HG02981 (cell line): ENCODE measurements at regions not wholly inside any gene's neighbourhood (a gene's known extent, or its start where the extent isn't known, plus 50 kb on each side); places are given as distances from the start of the nearest gene placed in this dataset.
"Not testable (repeated sequence)": the region's sequence is repeated elsewhere in the genome, so short reads cannot be mapped to it uniquely, and the experiment has no call there.

ENCODE experiments used
- ATAC-seq: cut with Tn5 transposase; IDR thresholded peaks from one replicate; pipeline ENCODE4 v1.9.1; 2021; ENCODE audit warnings: mild to moderate bottlenecking, moderate library complexity; ENCODE audit not compliant: unreplicated experiment

DNA sequence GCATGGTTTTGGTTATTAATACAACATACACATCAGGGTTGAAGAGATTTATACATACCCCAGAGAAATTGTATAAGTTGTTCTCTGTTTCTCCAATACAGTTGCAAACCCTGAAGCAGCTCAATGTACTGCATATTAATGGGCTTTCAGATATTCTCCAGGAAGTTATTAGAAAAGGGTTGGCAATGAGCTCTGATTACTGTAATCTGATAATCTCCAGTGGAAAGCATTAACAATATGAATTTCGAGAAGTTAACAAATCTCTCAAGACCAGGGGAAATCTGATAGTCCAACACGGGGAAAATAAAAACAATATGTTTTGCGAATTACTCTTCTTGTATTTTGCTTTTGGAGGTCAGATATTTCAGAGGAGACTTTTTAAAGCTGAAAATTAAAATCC lies 950.1 kb downstream of the TBL1XR1 start:
- ATAC-seq, result no peak

GRCh38 chr3:176219970-176220369 lies 977.3 kb downstream of the TBL1XR1 start:
- ATAC-seq, result no peak

- ATAC-seq, result no peak
Measured at GRCh38 chr3:176214758-176215157, 982.5 kb downstream of the TBL1XR1 start.

GRCh38 chr3:176213314-176213713 lies 984.0 kb downstream of the TBL1XR1 start:
- ATAC-seq, result not testable (repeated sequence)

DNA sequence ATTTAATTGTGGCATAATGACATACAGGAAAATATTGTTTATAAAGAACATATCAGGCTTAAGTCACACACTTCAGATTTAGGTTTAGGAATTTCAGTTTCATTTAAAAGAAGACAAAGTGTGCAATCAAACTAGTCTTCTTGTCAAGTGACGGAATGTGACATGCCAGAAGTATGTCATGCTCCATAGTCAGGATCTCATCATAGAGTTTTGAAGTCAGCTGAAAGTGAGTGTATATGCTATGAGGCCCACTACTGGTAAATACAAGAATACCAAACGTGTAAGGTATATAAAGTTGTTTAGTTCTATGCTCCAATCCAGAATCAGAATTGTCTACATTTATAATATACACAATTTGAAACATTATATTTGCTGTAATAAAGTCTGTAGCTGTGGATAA lies 988.4 kb downstream of the TBL1XR1 start:
- ATAC-seq, result no peak

DNA sequence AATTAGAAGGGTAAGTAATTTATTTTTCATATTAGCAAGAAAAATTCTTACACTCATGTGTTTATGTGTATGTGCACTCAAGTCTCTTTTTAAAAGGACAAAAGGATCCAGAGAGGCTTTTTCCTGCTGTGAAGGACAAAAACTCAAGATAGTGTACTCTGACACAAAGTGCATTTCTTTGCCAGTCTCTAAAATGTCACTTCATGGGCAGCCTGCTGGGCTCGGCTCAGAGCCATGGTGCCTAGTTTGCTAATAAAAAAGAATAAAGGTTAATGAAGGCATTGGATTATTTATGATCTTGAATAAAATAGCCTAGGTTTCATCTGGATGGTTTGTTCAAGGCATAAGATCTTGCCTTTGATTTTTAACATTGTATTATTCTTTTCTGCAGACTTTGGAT lies 989.0 kb downstream of the TBL1XR1 start:
- ATAC-seq, result no peak

DNA sequence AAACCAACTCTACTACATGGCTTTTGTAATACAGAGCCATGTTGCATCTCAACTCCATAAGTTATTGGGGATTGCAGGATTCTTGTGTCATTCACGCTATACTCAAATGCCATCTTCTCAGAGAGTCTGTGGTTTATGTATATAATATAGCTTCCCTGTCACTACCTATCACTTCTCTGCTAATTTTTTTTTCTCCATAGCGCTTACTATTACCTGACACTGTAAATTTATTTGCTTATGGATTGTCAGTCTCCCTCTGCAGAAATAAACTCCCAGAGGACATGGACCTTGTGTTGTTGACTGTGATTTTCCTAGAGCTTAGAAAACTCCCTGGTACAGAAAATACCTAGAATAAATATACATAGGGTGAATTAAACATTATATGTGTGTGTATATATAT lies 990.5 kb downstream of the TBL1XR1 start:
- ATAC-seq, result no peak

DNA sequence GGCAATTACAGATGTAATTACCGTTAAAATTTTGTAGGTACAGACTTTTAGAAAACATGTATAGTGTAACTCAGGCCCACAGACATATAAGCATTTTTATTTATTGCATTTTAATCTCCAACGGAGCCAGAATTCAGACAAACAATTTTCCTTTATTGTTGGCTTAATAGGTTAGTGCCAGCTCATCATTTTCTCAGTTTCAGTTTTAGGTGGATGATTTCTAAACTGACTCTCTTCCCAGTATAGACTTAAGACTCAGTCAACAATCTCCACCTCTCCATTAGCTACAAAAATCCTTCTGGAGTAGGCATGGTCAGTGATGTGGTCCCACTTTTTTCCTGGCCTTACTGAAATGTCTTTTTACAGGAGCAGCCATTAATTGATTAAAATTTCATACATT lies 994.6 kb downstream of the TBL1XR1 start:
- no peak for ATAC-seq

DNA sequence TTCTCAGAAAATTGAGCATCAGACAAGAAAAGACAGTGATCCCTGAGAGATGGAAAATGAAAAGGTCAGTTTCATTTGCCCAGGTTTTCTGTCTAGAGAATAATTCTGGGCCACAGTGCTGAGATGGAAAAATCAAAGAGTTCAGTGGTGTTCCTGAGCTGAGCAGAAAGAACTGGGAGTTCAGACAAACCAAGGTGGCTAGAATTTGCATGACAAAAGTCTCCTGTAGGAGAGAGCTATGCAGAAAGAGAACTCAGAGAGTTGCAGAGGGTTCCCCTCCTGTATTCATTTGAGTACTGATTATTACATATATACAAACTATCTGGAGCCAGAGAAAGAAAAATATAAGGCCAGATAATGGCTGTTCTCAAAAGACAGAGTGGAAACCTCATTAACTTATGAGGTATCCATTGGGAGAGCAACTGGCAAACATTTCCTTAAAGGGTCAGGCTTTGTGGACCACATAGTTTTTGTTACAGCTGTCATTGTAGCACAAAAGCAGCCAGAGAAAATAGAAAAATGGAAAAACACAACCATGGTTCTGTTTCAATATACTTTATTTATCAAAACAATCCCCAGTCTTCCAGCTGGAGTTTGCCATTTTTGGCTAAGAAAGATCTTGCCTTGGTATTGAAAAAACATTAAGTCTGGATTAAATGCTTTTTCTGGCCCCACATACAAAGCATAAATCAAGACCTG lies 1004.1 kb downstream of the TBL1XR1 start:
- no peak for ATAC-seq

DNA sequence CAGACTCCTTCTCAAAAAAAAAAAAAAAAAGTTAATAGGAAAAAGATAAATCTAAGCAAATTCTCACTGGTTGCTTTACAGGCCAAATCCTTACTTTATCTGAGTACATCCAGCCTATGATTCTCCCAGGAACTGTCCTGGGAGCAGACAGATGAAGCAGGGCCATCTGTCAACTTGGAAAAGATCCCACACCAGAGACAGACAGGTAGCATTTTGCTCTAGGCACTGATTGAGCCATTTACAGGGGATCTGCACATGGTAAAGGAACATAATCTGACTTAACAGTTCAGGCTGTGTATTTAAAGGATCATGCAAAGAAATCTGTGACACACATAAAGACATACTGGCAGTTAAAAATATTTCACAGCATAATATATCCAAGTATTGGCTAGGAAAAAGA lies 1006.5 kb downstream of the TBL1XR1 start:
- no peak for ATAC-seq

- ATAC-seq, result no peak
Measured at GRCh38 chr3:176183181-176183580, 1014.1 kb downstream of the TBL1XR1 start.

GRCh38 chr3:176174060-176174459 lies 1023.2 kb downstream of the TBL1XR1 start:
- ATAC-seq, result no peak

GRCh38 chr3:176172492-176172891 lies 1024.8 kb downstream of the TBL1XR1 start:
- ATAC-seq, result no peak

DNA sequence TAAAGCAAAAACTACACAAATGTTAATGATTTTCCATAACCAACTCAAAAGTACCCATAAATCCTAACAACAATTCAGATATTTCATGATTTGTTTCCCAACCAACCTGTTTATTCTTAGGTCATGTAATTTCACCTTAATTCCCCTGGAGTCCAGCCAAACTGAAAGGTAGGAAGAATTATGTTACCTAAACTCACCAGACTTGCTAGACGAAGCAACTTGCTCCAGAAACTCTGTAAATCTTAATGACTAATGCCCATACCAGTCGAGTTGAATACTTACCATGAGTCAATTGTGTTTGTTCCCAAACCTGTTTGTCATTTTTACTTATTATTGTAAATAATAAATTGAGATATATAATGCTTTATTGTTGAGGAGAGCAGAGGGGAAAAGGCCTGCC lies 1030.0 kb downstream of the TBL1XR1 start:
- ATAC-seq, result no peak

- ATAC-seq, result no peak
Measured at GRCh38 chr3:176160997-176161396, 1036.3 kb downstream of the TBL1XR1 start.

DNA sequence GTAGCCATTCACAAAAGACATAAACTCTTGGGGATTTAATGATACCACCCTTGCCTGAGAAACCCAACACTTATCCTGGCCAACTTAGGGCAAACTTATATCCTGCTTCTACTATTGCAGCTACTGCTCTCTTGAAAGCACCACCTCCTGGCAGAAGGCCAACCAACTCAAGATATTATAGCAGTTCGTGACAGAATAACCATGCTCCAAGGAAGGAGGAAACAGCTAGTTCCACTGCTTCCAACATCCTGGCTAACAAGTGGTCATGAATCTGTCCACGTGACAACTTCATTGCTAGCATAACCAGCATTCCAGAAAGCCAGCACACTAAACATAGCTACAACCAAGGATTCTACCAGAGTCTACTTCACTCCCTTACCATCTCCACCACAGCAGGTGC lies 1037.5 kb downstream of the TBL1XR1 start:
- no peak for ATAC-seq

DNA sequence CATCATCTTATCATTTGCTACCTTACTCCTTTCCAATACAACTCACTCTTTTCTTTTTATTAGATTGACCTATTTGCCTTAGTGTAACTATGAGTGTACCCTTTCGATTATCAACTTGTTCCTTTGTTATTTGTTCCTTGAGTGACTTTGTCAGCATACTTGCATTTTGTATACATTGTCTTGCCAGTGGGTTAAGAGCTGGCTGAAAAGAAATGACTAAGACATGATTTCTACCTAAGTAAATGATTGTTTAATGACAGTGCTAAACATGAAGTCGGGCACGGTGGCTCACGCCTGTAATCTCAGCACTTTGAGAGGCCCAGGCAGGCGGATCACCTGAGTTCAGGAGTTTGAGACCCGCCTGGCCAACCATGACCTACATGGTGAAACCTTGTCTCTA lies 1042.3 kb downstream of the TBL1XR1 start:
- no peak for ATAC-seq

DNA sequence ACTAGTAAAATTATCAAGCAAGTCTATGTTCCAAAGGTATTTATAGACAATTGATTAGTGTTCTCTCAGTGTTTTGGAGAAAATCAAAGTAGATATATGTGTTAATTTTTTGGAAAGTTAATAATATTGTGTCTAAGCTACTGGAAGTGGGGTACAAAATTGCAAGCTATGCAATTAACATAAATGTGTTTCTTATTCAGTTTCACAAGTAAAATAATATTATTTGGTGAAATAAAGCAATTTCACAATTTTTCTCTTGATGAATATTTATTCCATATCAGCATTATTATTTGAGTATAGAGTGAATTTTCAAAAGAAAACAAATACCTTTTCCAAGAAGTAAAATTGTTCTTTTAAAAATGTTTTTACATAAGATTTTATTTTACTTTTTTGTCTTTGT lies 1047.7 kb downstream of the TBL1XR1 start:
- no peak for ATAC-seq

DNA sequence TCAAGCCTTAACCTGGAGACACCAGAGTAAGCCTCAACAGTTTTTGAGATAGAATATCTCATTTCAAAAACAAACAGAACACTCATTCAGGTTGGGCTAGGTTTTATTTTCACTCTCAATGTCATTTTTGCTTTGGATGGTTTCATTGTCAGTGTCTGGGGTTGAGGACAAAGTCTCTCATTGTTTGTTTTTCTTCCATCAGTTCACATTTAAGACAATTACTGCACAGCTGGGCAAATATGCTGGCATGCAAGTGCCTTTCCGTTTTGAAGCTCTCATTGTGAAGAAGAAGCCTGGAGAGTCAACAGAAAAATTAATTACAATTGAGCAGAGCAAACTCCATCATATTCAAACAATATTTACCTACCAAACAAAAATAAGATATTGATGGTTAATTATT lies 1050.0 kb downstream of the TBL1XR1 start:
- ATAC-seq, result no peak

- no peak for ATAC-seq
Measured at GRCh38 chr3:176141837-176142236, 1055.4 kb downstream of the TBL1XR1 start.

DNA sequence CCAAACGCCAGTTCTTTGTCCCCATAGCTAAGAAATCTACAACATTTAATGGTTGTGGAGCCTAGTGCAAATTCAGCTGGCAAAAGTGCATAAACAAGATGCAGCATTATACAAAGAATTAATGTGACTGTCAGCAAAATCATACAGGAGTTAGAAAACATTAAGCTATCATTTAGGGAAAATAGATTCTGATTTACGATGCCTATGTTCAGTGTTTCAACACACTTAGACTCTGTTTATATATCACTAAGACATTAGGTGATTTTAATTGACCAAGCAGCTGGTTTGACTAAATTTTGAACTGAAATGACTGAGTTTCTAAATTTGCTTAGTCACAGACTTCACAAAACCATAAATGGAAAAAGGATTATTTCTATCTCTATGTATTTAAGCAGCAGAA lies 1076.8 kb downstream of the TBL1XR1 start:
- ATAC-seq, result no peak

DNA sequence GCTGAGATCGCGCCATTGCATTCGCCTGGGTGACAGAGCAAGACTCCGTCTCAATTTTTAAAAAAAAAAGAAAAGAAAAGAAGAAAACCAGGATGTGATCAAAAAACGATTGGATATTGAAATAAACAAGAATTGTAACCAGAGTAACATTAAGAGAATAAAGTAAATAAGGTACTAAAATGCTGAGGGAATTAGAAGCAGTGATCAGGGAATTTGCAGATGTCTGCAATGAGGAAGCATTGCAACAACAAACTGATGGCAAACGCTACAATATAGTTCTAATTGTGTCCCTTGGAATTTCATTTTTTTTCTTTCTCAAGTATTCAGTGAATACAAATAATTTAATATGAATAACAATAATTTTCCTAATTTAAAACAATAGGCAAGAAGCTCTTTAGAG lies 1077.5 kb downstream of the TBL1XR1 start:
- no peak for ATAC-seq

- ATAC-seq, result no peak
Measured at GRCh38 chr3:176106380-176106779, 1090.9 kb downstream of the TBL1XR1 start.
